ENCODE measurements at regions not wholly inside any gene's neighbourhood (a gene's known extent, or its start where the extent isn't known, plus 50 kb on each side); places are given as distances from the start of the nearest gene placed in this dataset.

DNA sequence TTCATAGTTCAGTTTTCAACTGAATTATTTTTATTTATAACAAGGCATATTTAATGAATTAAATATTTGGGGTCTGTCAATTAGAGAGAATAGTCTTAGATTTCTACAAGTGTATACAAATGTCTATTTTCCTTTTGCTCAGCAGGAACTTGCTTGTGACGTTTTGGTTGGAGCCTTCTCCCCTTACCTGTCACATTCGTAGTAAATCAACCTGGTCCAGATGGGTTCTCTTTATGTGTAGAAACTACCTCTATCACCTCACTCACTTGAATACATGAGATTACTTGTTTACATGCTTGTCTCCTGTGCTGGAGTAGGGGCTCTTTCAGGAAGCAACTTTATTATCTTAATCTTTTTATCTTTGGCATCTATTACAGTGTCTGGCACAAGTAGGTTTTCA is 938.3 kb upstream of the IGFBP7 start:
- in situ Hi-C loops (cut with HindIII; ENCODE audit: low sequenced_read_pairs), result no loop called here
- no peak for DNase-seq (ENCODE audit: low read depth)
- H3K4me3 ChIP-seq (ENCODE audit: low read depth, low read length), result no peak overlapping the region
- TF ChIP-seq, protein P1, sequence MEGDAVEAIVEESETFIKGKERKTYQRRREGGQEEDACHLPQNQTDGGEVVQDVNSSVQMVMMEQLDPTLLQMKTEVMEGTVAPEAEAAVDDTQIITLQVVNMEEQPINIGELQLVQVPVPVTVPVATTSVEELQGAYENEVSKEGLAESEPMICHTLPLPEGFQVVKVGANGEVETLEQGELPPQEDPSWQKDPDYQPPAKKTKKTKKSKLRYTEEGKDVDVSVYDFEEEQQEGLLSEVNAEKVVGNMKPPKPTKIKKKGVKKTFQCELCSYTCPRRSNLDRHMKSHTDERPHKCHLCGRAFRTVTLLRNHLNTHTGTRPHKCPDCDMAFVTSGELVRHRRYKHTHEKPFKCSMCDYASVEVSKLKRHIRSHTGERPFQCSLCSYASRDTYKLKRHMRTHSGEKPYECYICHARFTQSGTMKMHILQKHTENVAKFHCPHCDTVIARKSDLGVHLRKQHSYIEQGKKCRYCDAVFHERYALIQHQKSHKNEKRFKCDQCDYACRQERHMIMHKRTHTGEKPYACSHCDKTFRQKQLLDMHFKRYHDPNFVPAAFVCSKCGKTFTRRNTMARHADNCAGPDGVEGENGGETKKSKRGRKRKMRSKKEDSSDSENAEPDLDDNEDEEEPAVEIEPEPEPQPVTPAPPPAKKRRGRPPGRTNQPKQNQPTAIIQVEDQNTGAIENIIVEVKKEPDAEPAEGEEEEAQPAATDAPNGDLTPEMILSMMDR (IDR thresholded peaks at IDR 0.05; ENCODE audit: low read depth, low read length, missing control alignments), result no peak

GRCh38 chr4:58042176-58042575 is 932.0 kb upstream of the IGFBP7 start:
- no peak for DNase-seq (ENCODE audit: low read depth)

GRCh38 chr4:57993944-57994343 is 883.8 kb upstream of the IGFBP7 start:
- TF ChIP-seq, protein P1 (IDR thresholded peaks at IDR 0.05; ENCODE audit: low read depth, low read length, missing control alignments), result no peak
- no peak overlapping the region for H3K4me3 ChIP-seq (ENCODE audit: low read depth, low read length)
- DNase-seq (ENCODE audit: low read depth), result no peak
- in situ Hi-C loops (cut with HindIII; ENCODE audit: low sequenced_read_pairs), result no loop called here

More at GRCh38 chr4:58042176-58042575, 932.0 kb upstream of the IGFBP7 start:
- TF ChIP-seq, protein P1 (IDR thresholded peaks at IDR 0.05; ENCODE audit: low read depth, low read length, missing control alignments), result no peak
- no peak overlapping the region for H3K4me3 ChIP-seq (ENCODE audit: low read depth, low read length)
- in situ Hi-C loops (cut with HindIII; ENCODE audit: low sequenced_read_pairs), result no loop called here

GRCh38 chr4:57989430-57989829 is 879.2 kb upstream of the IGFBP7 start:
- TF ChIP-seq, protein P1 (IDR thresholded peaks at IDR 0.05; ENCODE audit: low read depth, low read length, missing control alignments), result no peak
- in situ Hi-C loops (cut with HindIII; ENCODE audit: low sequenced_read_pairs), result no loop called here
- no peak overlapping the region for H3K4me3 ChIP-seq (ENCODE audit: low read depth, low read length)
- no peak for DNase-seq (ENCODE audit: low read depth)

DNA sequence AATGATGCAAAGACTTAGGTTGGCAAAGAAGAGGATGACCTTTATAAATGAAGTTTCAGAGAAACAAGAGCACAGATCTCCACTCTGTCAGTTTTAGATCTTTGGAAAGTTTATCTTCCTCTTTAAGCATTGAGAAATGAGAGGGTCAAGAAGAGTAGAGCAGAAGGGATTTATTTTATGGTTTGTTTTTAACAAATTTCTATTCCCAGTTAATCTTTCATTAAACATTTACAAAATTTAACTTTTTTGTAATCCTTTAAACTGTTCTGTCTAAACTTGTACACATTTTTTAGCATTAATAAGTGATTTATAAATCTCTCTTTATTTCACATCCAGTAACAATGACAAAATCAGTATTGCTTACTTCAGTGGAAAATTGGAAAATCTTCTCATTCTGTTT is 875.0 kb upstream of the IGFBP7 start:
- DNase-seq (ENCODE audit: low read depth), result no peak
- TF ChIP-seq, protein P1 (IDR thresholded peaks at IDR 0.05; ENCODE audit: low read depth, low read length, missing control alignments), result no peak
- in situ Hi-C loops (cut with HindIII; ENCODE audit: low sequenced_read_pairs), result no loop called here
- no peak overlapping the region for H3K4me3 ChIP-seq (ENCODE audit: low read depth, low read length)

GRCh38 chr4:57981123-57981522 is 870.9 kb upstream of the IGFBP7 start:
- no peak overlapping the region for H3K4me3 ChIP-seq (ENCODE audit: low read depth, low read length)
- TF ChIP-seq, protein P1 (IDR thresholded peaks at IDR 0.05; ENCODE audit: low read depth, low read length, missing control alignments), result no peak
- in situ Hi-C loops (cut with HindIII; ENCODE audit: low sequenced_read_pairs), result no loop called here
- DNase-seq (ENCODE audit: low read depth), result no peak

- no peak for DNase-seq (ENCODE audit: low read depth)
- in situ Hi-C loops (cut with HindIII; ENCODE audit: low sequenced_read_pairs), result no loop called here
- H3K4me3 ChIP-seq (ENCODE audit: low read depth, low read length), result no peak overlapping the region
- TF ChIP-seq, protein P1 (IDR thresholded peaks at IDR 0.05; ENCODE audit: low read depth, low read length, missing control alignments), result no peak
These were observed 864.6 kb upstream of the IGFBP7 start for GRCh38 chr4:57974821-57975220.
